Prostate gland (tissue), 2 donors: ENCODE measurements at regions not wholly inside any gene's neighbourhood (a gene's known extent, or its start where the extent isn't known, plus 50 kb on each side); places are given as distances from the start of the nearest gene placed in this dataset.

Experiments used
- DNase-seq: peaks from one replicate; pipeline ENCODE4 v3.0.0-alpha.2; 2019; ENCODE audit warnings: low spot score
- H3K27ac ChIP-seq, 2 donors: fragments of 200-600 bp; sonication (generic); 2 replicates each; pipeline ENCODE4 v1.5.1; 2017 to 2019
- H3K27me3 ChIP-seq: fragments of 200-600 bp; sonication (generic); replicated peaks from 2 replicates; pipeline ENCODE4 v1.5.1; 2019; ENCODE audit not compliant: insufficient read depth
- H3K36me3 ChIP-seq, 2 donors: fragments of 200-600 bp; sonication (generic); 1 replicate in 1 of 2; 2 replicates in 1 of 2; pipeline versions ENCODE4 v1.5.1 to v1.8.1; 2017 to 2019
- H3K4me1 ChIP-seq: fragments of 200-600 bp; sonication (generic); replicated peaks from 2 replicates; pipeline ENCODE4 v1.5.1; 2019
- H3K4me3 ChIP-seq, 2 donors: fragments of 200-600 bp; sonication (generic); 2 replicates each; pipeline ENCODE4 v1.5.1; 2017 to 2019
- H3K9me3 ChIP-seq: fragments of 200-600 bp; sonication (generic); 2 replicates; pipeline ENCODE4 v1.5.1; 2017
- POLR2A ChIP-seq: fragments of 450-650 bp; IDR thresholded peaks from one replicate; pipeline ENCODE4 v1.6.1; 2016; ENCODE audit warnings: antibody characterized with exemption, mild to moderate bottlenecking
- POLR2AphosphoS5 ChIP-seq: sonication (generic); formaldehyde crosslinking; IDR thresholded peaks from one replicate; pipeline ENCODE4 v1.6.1; 2017; ENCODE audit warnings: antibody characterized with exemption
- WGBS: methylation state at CpG from one replicate; pipeline ENCODE4 v1.1.5; 2018; 5-methylcytosine and 5-hydroxymethylcytosine counted together
- intact Hi-C: fragments of 100-400 bp; cut with DNase I; formaldehyde crosslinking; loops from one replicate; pipeline ENCODE4 v1.14.2; 2022
- TF ChIP-seq, protein P1 (sequence below), 4 experiments: fragments of 200-600 bp in 2 of 4; fragments of 450-650 bp in 2 of 4; sonication (generic) in 2 of 4; IDR thresholded peaks; 1 replicate in 3 of 4; 2 replicates in 1 of 4; pipeline ENCODE4 v1.5.1; 2016 to 2019; ENCODE audit warnings: antibody characterized with exemption in 4 of 4, mild to moderate bottlenecking in 2 of 4, moderate library complexity in 2 of 4

GRCh38 chr17:55661256-55661758 lies 61.4 kb downstream of the TMEM100 start:
- Histone ChIP-seq H3K9me3 (no peaks in the 10 kb centered on the region), H3K27ac (no peak overlapping the region), H3K27me3 (no peaks in the 10 kb centered on the region), H3K36me3 (no peaks in the 10 kb centered on the region), H3K4me1 (no peaks in the 10 kb centered on the region), H3K4me3 (no peak overlapping the region)
- intact Hi-C loops: no loop called here
- WGBS: 80% methylated on average over 2 of the region's 2 CpGs
- no peak for DNase-seq
- no peak for TF ChIP-seq POLR2A
- TF ChIP-seq, protein P1, sequence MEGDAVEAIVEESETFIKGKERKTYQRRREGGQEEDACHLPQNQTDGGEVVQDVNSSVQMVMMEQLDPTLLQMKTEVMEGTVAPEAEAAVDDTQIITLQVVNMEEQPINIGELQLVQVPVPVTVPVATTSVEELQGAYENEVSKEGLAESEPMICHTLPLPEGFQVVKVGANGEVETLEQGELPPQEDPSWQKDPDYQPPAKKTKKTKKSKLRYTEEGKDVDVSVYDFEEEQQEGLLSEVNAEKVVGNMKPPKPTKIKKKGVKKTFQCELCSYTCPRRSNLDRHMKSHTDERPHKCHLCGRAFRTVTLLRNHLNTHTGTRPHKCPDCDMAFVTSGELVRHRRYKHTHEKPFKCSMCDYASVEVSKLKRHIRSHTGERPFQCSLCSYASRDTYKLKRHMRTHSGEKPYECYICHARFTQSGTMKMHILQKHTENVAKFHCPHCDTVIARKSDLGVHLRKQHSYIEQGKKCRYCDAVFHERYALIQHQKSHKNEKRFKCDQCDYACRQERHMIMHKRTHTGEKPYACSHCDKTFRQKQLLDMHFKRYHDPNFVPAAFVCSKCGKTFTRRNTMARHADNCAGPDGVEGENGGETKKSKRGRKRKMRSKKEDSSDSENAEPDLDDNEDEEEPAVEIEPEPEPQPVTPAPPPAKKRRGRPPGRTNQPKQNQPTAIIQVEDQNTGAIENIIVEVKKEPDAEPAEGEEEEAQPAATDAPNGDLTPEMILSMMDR (IDR thresholded peaks at IDR 0.05): no peak
- TF ChIP-seq POLR2AphosphoS5: no peak

GRCh38 chr17:55660178-55660886 lies 62.3 kb downstream of the TMEM100 start:
- TF ChIP-seq, protein P1 (IDR thresholded peaks at IDR 0.05): no peak
- no peak for TF ChIP-seq POLR2A
- no peak for TF ChIP-seq POLR2AphosphoS5
- H3K9me3 ChIP-seq: no peaks in the 10 kb centered on the region
- H3K27ac ChIP-seq: no peak overlapping the region
- H3K4me3 ChIP-seq: no peak overlapping the region
- H3K27me3 ChIP-seq: no peaks in the 10 kb centered on the region
- intact Hi-C loops: no loop called here
- DNase-seq: no peak
- no peaks in the 10 kb centered on the region for H3K4me1 ChIP-seq
- no peaks in the 10 kb centered on the region for H3K36me3 ChIP-seq
- 38% methylated on average over 2 of the region's 2 CpGs for WGBS

DNA sequence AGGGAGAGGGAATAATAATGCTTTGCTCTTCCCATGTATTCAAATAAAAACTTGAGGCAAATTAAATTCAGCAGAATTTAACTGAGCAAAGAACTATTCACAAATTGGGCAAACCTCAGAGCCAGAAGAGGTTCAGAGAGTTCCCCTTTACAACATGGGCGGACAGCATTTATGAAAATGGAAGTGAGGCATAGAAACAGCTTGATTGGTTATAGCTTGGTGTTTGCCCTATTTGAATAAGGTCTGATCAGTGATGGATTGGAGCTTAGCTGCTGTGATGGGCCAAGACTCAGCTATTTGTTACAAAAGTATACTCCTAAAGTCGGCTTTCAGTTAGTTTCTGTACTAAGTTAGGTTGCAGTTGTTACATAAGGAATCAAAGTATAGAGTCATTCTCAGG lies 63.0 kb downstream of the TMEM100 start:
- no peaks in the 10 kb centered on the region for H3K27me3 ChIP-seq
- WGBS: 95% methylated on average over 2 of the region's 2 CpGs
- no peak for DNase-seq
- no peaks in the 10 kb centered on the region for H3K4me1 ChIP-seq
- TF ChIP-seq POLR2AphosphoS5: no peak
- TF ChIP-seq, protein P1 (IDR thresholded peaks at IDR 0.05): no peak
- no peak for TF ChIP-seq POLR2A
- H3K9me3 ChIP-seq: no peaks in the 10 kb centered on the region
- no peak overlapping the region for H3K4me3 ChIP-seq
- no peak overlapping the region for H3K27ac ChIP-seq
- H3K36me3 ChIP-seq: no peaks in the 10 kb centered on the region
- intact Hi-C loops: no loop called here

- Histone ChIP-seq H3K4me1 (no peaks in the 10 kb centered on the region), H3K4me3 (no peak overlapping the region), H3K27me3 (no peaks in the 10 kb centered on the region), H3K36me3 (no peaks in the 10 kb centered on the region), H3K9me3 (no peaks in the 10 kb centered on the region), H3K27ac (no peak overlapping the region)
- no peak for TF ChIP-seq POLR2AphosphoS5
- TF ChIP-seq, protein P1 (IDR thresholded peaks at IDR 0.05): no peak
- no peak for TF ChIP-seq POLR2A
- no peak for DNase-seq
- intact Hi-C loops: no loop called here
These were observed 66.9 kb downstream of the TMEM100 start for GRCh38 chr17:55655777-55656176.

DNA sequence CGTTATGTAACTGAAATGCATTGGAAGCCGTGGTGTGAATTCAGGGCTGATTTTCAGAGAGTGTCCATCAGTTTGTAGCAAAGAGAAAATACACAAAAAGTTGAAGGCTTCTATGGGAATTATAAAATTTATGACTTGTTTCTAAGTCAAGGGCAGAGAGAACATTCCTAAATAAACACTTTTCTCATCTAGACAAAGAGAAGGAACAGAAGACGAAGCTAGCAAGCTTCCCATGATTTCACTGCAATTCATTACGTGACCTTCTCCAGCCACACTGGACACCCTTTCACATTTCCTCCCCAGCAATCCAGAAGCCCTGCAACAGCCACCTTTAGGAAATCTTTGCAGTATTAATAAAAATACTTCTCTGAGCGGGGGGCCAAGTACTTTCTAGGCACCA lies 67.8 kb downstream of the TMEM100 start:
- H3K36me3 ChIP-seq: no peaks in the 10 kb centered on the region
- no peaks in the 10 kb centered on the region for H3K9me3 ChIP-seq
- no peak overlapping the region for H3K27ac ChIP-seq
- H3K27me3 ChIP-seq: no peaks in the 10 kb centered on the region
- H3K4me1 ChIP-seq: no peaks in the 10 kb centered on the region
- TF ChIP-seq POLR2A (no peak), POLR2AphosphoS5 (no peak)
- TF ChIP-seq, protein P1 (IDR thresholded peaks at IDR 0.05): no peak
- WGBS: 49% methylated on average over 5 of the region's 5 CpGs
- no peak for DNase-seq
- H3K4me3 ChIP-seq: no peak overlapping the region
- intact Hi-C loops: no loop called here
